Thoracic aorta (tissue), 2 donors: ENCODE measurements at regions not wholly inside any gene's neighbourhood (a gene's known extent, or its start where the extent isn't known, plus 50 kb on each side); places are given as distances from the start of the nearest gene placed in this dataset.

Experiments
- ATAC-seq: fragments of 150-250 bp; one replicate; pipeline ENCODE4 v1.8.0; 2017; ENCODE audit warnings: low read depth; ENCODE audit not compliant: insufficient number of reproducible peaks, low FRiP score
- DNase-seq: peaks from one replicate; pipeline ENCODE4 v3.0.0-alpha.2; 2020; ENCODE audit warnings: low spot score
- H3K27ac ChIP-seq, 2 donors: fragments of 200-600 bp; sonication (generic); 1 replicate in 1 of 2; 2 replicates in 1 of 2; pipeline ENCODE4 v1.5.1; 2016; ENCODE audit warnings: mild to moderate bottlenecking in 2 of 2, moderate library complexity in 2 of 2
- H3K27me3 ChIP-seq: fragments of 200-600 bp; sonication (generic); replicated peaks from 2 replicates; pipeline ENCODE4 v1.6.0; 2016; ENCODE audit warnings: mild to moderate bottlenecking; ENCODE audit not compliant: insufficient read depth
- H3K36me3 ChIP-seq: fragments of 200-600 bp; sonication (generic); one replicate; pipeline ENCODE4 v1.5.1; 2016
- H3K4me1 ChIP-seq, 2 donors: fragments of 200-600 bp; sonication (generic); 1 replicate in 1 of 2; 2 replicates in 1 of 2; pipeline versions ENCODE4 v1.5.1 to v1.6.0; 2016; ENCODE audit warnings: low read depth in 2 of 2, mild to moderate bottlenecking in 1 of 2; ENCODE audit not compliant: control insufficient read depth in 1 of 2
- H3K4me3 ChIP-seq: fragments of 200-600 bp; sonication (generic); 2 replicates; pipeline ENCODE4 v1.5.1; 2016; ENCODE audit warnings: mild to moderate bottlenecking
- H3K9me3 ChIP-seq: fragments of 200-600 bp; sonication (generic); 2 replicates; pipeline ENCODE4 v1.5.1; 2016
- TF ChIP-seq, protein P1 (sequence below): fragments of 200-600 bp; sonication (generic); IDR thresholded peaks from one replicate; pipeline ENCODE4 v1.5.1; 2019; ENCODE audit warnings: antibody characterized with exemption

DNA sequence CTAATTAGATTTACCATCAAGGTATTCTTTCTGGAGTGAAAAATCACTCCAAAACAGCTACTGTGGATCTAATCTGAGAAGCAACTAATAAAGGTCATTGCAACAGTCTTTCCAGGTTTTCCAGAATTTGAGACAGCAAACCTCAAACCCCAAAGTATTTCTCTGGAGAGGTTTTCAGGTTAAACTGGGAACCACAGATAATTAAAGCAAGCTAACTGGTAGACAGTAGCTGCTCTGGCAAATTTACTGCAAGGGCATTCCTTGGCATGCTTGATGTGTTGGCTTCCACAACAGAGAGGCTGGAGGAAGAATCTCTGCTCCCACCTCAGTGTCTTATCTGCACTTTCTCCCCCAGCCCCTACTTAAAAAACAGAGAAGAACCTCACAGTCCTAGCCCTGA is 140.0 kb upstream of the NRBF2 start:
- TF ChIP-seq, protein P1, sequence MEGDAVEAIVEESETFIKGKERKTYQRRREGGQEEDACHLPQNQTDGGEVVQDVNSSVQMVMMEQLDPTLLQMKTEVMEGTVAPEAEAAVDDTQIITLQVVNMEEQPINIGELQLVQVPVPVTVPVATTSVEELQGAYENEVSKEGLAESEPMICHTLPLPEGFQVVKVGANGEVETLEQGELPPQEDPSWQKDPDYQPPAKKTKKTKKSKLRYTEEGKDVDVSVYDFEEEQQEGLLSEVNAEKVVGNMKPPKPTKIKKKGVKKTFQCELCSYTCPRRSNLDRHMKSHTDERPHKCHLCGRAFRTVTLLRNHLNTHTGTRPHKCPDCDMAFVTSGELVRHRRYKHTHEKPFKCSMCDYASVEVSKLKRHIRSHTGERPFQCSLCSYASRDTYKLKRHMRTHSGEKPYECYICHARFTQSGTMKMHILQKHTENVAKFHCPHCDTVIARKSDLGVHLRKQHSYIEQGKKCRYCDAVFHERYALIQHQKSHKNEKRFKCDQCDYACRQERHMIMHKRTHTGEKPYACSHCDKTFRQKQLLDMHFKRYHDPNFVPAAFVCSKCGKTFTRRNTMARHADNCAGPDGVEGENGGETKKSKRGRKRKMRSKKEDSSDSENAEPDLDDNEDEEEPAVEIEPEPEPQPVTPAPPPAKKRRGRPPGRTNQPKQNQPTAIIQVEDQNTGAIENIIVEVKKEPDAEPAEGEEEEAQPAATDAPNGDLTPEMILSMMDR, result no peak
- no peak for ATAC-seq
- H3K36me3 ChIP-seq, result no peaks in the 10 kb centered on the region

GRCh38 chr10:62992145-62992721 is 140.9 kb upstream of the NRBF2 start:
- ATAC-seq, result no peak
- no peak overlapping the region for H3K4me3 ChIP-seq
- H3K27ac ChIP-seq, result no peak overlapping the region

More for the DNA sequence above, 140.0 kb upstream of the NRBF2 start:
- Histone ChIP-seq H3K4me3 (no peak overlapping the region), H3K27me3 (no peaks in the 10 kb centered on the region), H3K9me3 (no peaks in the 10 kb centered on the region), H3K27ac (no peak overlapping the region), H3K4me1 (peaks cover 0 to 9% of the 10 kb centered on the region in 2 donors)
- DNase-seq, result no peak

DNA sequence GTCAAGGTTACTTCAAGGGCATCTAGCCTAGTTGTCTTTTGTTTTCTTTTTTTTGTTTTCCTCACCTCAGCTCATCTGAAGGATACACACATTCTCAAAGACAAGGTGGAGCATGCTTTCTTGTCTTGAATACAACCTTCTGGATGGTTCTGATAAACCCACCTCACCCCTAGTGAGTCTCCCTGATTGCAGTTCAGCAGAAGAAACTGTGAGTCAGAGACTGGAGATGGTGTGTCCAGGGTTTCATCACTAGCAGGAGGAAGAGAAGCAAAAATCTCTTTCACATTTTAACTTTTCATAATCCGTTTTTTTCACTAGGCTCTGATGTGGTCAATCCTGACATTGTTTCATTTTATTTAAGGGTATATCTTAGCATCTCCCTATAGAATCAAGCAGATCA is 143.0 kb upstream of the NRBF2 start:
- Histone ChIP-seq H3K4me1 (peaks cover 0 to 9% of the 10 kb centered on the region in 2 donors), H3K27ac (no peak overlapping the region), H3K27me3 (no peaks in the 10 kb centered on the region), H3K9me3 (no peaks in the 10 kb centered on the region), H3K36me3 (no peaks in the 10 kb centered on the region), H3K4me3 (no peak overlapping the region)
- TF ChIP-seq, protein P1, result no peak
- ATAC-seq, result no peak
- no peak for DNase-seq

More at GRCh38 chr10:62992145-62992721, 140.9 kb upstream of the NRBF2 start:
- Histone ChIP-seq H3K27me3 (no peaks in the 10 kb centered on the region), H3K36me3 (no peaks in the 10 kb centered on the region), H3K9me3 (no peaks in the 10 kb centered on the region), H3K4me1 (peaks cover 0 to 9% of the 10 kb centered on the region in 2 donors)
- DNase-seq, result no peak
- TF ChIP-seq, protein P1, result no peak

GRCh38 chr10:62985807-62986600 is 147.1 kb upstream of the NRBF2 start:
- H3K4me1 ChIP-seq, result no peaks in the 10 kb centered on the region
- no peaks in the 10 kb centered on the region for H3K36me3 ChIP-seq
- TF ChIP-seq, protein P1, result no peak
- no peaks in the 10 kb centered on the region for H3K27me3 ChIP-seq
- no peak overlapping the region for H3K27ac ChIP-seq
- H3K9me3 ChIP-seq, result no peaks in the 10 kb centered on the region
- no peak overlapping the region for H3K4me3 ChIP-seq
- ATAC-seq (no peak), DNase-seq (no peak)

DNA sequence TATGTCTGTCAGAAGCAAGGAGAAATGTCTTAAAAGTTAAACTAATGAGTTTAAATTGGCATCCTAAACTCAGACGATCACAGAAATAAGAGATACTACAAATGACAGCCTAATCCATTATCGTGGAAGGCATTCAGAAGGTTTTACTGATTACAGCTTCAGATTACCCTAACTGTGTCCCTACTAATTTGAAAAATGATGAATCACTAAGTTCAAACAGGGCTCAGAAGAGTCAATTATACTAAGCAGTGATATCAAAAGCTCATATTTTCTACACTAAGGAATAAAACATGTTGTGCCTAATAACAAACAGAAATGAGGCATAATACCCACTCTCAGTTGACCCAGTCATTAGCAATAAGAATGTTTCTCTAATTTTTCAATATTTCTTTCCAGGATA is 152.0 kb upstream of the NRBF2 start:
- H3K27ac ChIP-seq, result no peak overlapping the region
- H3K27me3 ChIP-seq, result no peaks in the 10 kb centered on the region
- TF ChIP-seq, protein P1, result no peak
- ATAC-seq, result no peak
- H3K36me3 ChIP-seq, result no peaks in the 10 kb centered on the region
- DNase-seq, result no peak
- no peak overlapping the region for H3K4me3 ChIP-seq
- no peaks in the 10 kb centered on the region for H3K4me1 ChIP-seq
- H3K9me3 ChIP-seq, result no peaks in the 10 kb centered on the region
